T-cell (primary cell): ENCODE measurements at regions not wholly inside any gene's neighbourhood (a gene's known extent, or its start where the extent isn't known, plus 50 kb on each side); places are given as distances from the start of the nearest gene placed in this dataset.
A peak's percentile ranks its signal among the peaks of the same experiment; 100 is the strongest.

ENCODE experiments used
- ATAC-seq, 4 experiments: fragments of 200-7000 bp in 3 of 4; fragments of 150-1000 bp in 1 of 4; cut with Tn5 transposase; replicated peaks in 1 of 4; 1 replicate in 3 of 4; 2 replicates in 1 of 4; pipeline ENCODE4 v1.10.0; 2021; ENCODE audit warnings: moderate library complexity in 3 of 4, mild to moderate bottlenecking in 2 of 4, moderate number of reproducible peaks in 1 of 4
- CTCF ChIA-PET, 2 donors: fragments of 300-600 bp; sonication (Branson Sonifier 250); formaldehyde crosslinking; loops; one replicate each; lab custom pipeline; 2022; ENCODE audit warnings: antibody characterized with exemption in 2 of 2; lab: Charles Lee
- POLR2A ChIA-PET, 2 donors: fragments of 300-600 bp; sonication (Branson Sonifier 250); formaldehyde crosslinking; loops; one replicate each; lab custom pipeline; 2022; ENCODE audit warnings: antibody characterized with exemption in 2 of 2; lab: Charles Lee
- DNase-seq, 35 experiments: peaks; one replicate each; pipeline versions ENCODE4 v3.0.0 to v3.0.0-alpha.2; 2013 to 2023
- H3K27ac ChIP-seq: one replicate; pipeline ENCODE4 v1.5.1; 2013; ENCODE audit warnings: low read length
- H3K27me3 ChIP-seq, 2 experiments: replicated peaks in 1 of 2; 1 replicate in 1 of 2; 2 replicates in 1 of 2; pipeline versions ENCODE4 v1.6.1 to v1.7.0; 2013; ENCODE audit warnings: low read length in 1 of 2, mixed read lengths in 1 of 2; ENCODE audit not compliant: control insufficient read depth in 2 of 2, insufficient read depth in 2 of 2; ENCODE audit errors: extremely low read depth in 1 of 2
- H3K36me3 ChIP-seq, 2 donors: 1 replicate in 1 of 2; 2 replicates in 1 of 2; pipeline versions ENCODE4 v1.6.1 to v1.7.0; 2013; ENCODE audit warnings: low read length in 1 of 2; ENCODE audit not compliant: control insufficient read depth in 2 of 2, insufficient read depth in 1 of 2; ENCODE audit errors: extremely low read depth in 1 of 2
- H3K4me1 ChIP-seq, 2 experiments: 1 replicate in 1 of 2; 2 replicates in 1 of 2; pipeline versions ENCODE4 v1.6.1 to v1.7.0; 2013; ENCODE audit warnings: low read length in 2 of 2, mixed read lengths in 1 of 2; ENCODE audit not compliant: insufficient read depth in 2 of 2, control insufficient read depth in 1 of 2; ENCODE audit errors: extremely low read depth in 1 of 2
- H3K4me3 ChIP-seq, 2 donors: 1 replicate in 1 of 2; 2 replicates in 1 of 2; pipeline versions ENCODE4 v1.5.1 to v1.7.0; 2013; ENCODE audit warnings: mild to moderate bottlenecking in 2 of 2, low read length in 1 of 2, moderate library complexity in 1 of 2; ENCODE audit not compliant: control insufficient read depth in 1 of 2; ENCODE audit errors: extremely low read depth in 1 of 2
- H3K9me3 ChIP-seq: 2 replicates; pipeline ENCODE4 v1.7.0; 2013
- H3K27ac Mint-ChIP-seq, 2 donors: one replicate each; pipeline ENCODE4 v1.8.0; 2020 to 2021; ENCODE audit warnings: mild to moderate bottlenecking in 2 of 2, mixed read lengths in 2 of 2
- H3K27me3 Mint-ChIP-seq, 2 donors: one replicate each; pipeline ENCODE4 v1.8.0; 2021 to 2022; ENCODE audit warnings: mixed read lengths in 2 of 2
- H3K36me3 Mint-ChIP-seq: one replicate; pipeline ENCODE4 v1.8.0; 2021; ENCODE audit warnings: mixed read lengths
- H3K4me1 Mint-ChIP-seq, 3 donors: one replicate each; pipeline ENCODE4 v1.8.0; 2020 to 2022; ENCODE audit warnings: mixed read lengths in 3 of 3, mild to moderate bottlenecking in 1 of 3
- H3K4me3 Mint-ChIP-seq, 3 donors: one replicate each; pipeline ENCODE4 v1.8.0; 2020 to 2022; ENCODE audit warnings: mild to moderate bottlenecking in 3 of 3, mixed read lengths in 3 of 3, moderate library complexity in 3 of 3
- H3K9me3 Mint-ChIP-seq, 3 donors: one replicate each; pipeline ENCODE4 v1.8.0; 2020 to 2022; ENCODE audit warnings: mixed read lengths in 3 of 3
- WGBS: methylation state at CpG from one replicate; pipeline ENCODE4 v1.1.5; 2013; ENCODE audit warnings: missing lambda C conversion rate; ENCODE audit not compliant: insufficient coverage; 5-methylcytosine and 5-hydroxymethylcytosine counted together

- no peak overlapping the region for H3K27ac Mint-ChIP-seq
- no peaks in the 10 kb centered on the region for H3K27me3 Mint-ChIP-seq
- H3K4me3 Mint-ChIP-seq = no peak overlapping the region
- Histone ChIP-seq H3K27ac (no peak overlapping the region), H3K9me3 (peaks cover 2% of the 10 kb centered on the region), H3K4me1 (peaks cover 0 to 6% of the 10 kb centered on the region in 2 experiments), H3K36me3 (no peaks in the 10 kb centered on the region), H3K4me3 (no peak overlapping the region), H3K27me3 (no peaks in the 10 kb centered on the region)
- no peak for ATAC-seq
- peaks cover 21 to 27% (median 22%) of the 10 kb centered on the region in 3 donors for H3K4me1 Mint-ChIP-seq
- peak in 1 of 35 experiments; percentile 16 for DNase-seq
- POLR2A ChIA-PET = no interaction called here
- peaks cover 2% of the 10 kb centered on the region for H3K36me3 Mint-ChIP-seq
- WGBS = 69% methylated on average over 2 of the region's 2 CpGs
- CTCF ChIA-PET = interaction anchor here in 1 of 2 donors (1.1 kb wide), 1 partner anchor 11 kb away, joined by 4 read pairs; no protein-coding TSS in a partner anchor
- peaks cover 3 to 16% (median 8%) of the 10 kb centered on the region in 3 donors for H3K9me3 Mint-ChIP-seq
Observed at GRCh38 chr9:19998153-19998552, 209.3 kb upstream of the SLC24A2 start.

GRCh38 chr9:19995619-19996018 is 206.8 kb upstream of the SLC24A2 start:
- H3K4me3 ChIP-seq = no peak overlapping the region
- H3K27ac ChIP-seq = no peak overlapping the region
- Mint-ChIP-seq H3K4me3 (no peak overlapping the region), H3K27me3 (no peaks in the 10 kb centered on the region), H3K4me1 (peaks cover 21 to 27% (median 22%) of the 10 kb centered on the region in 3 donors), H3K36me3 (peaks cover 2% of the 10 kb centered on the region), H3K9me3 (peaks cover 3 to 16% (median 8%) of the 10 kb centered on the region in 3 donors), H3K27ac (no peak overlapping the region)
- ChIA-PET CTCF (interaction anchor here in 1 of 2 donors (1.1 kb wide), 1 partner anchor 319 kb away, joined by 16 read pairs; no protein-coding TSS in a partner anchor), POLR2A (no interaction called here)
- no peak for ATAC-seq
- DNase-seq = no peak
- H3K4me1 ChIP-seq = peaks cover 0 to 6% of the 10 kb centered on the region in 2 experiments
- no peaks in the 10 kb centered on the region for H3K36me3 ChIP-seq
- no peaks in the 10 kb centered on the region for H3K27me3 ChIP-seq
- H3K9me3 ChIP-seq = peaks cover 2% of the 10 kb centered on the region

- peaks cover 2% of the 10 kb centered on the region for H3K36me3 Mint-ChIP-seq
- peaks cover 14 to 22% (median 16%) of the 10 kb centered on the region in 3 donors for H3K4me1 Mint-ChIP-seq
- no peak overlapping the region for H3K4me3 ChIP-seq
- no peak for ATAC-seq
- peaks cover 0 to 6% of the 10 kb centered on the region in 2 experiments for H3K4me1 ChIP-seq
- no peak overlapping the region for H3K27ac Mint-ChIP-seq
- no peaks in the 10 kb centered on the region for H3K36me3 ChIP-seq
- H3K9me3 Mint-ChIP-seq = peaks cover 3 to 16% (median 8%) of the 10 kb centered on the region in 3 donors
- no peak for DNase-seq
- ChIA-PET CTCF (interaction anchor here in 1 of 2 donors (0.5 kb wide), 1 partner anchor 8 kb away, joined by 9 read pairs; no protein-coding TSS in a partner anchor), POLR2A (no interaction called here)
- peaks cover 2% of the 10 kb centered on the region for H3K9me3 ChIP-seq
- H3K27me3 ChIP-seq = no peaks in the 10 kb centered on the region
- no peaks in the 10 kb centered on the region for H3K27me3 Mint-ChIP-seq
- no CpG with 5 or more reads among the region's 2 CpGs for WGBS
- no peak overlapping the region for H3K27ac ChIP-seq
- H3K4me3 Mint-ChIP-seq = no peak overlapping the region
Observed at GRCh38 chr9:19994296-19994695, 205.5 kb upstream of the SLC24A2 start.

DNA sequence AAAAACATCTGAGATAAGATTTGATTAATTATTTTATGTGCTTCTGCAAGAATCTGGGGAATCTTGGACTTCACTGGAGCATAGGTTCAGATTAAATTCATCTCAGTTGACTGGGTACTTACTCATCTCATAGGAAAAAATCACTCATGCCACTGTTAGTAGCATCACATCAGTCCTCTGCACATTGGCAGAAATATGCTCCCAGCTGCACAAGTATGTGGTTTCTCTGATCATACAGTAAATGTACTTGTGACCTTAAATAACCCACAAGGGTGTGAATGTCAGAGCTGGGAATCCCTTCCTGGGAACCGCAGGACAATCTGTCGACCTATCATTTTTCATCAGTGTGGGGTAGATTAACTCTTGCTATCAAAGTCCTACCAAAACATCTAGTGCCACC is 203.7 kb upstream of the SLC24A2 start:
- H3K4me1 ChIP-seq = no peaks in the 10 kb centered on the region
- POLR2A ChIA-PET = no interaction called here
- Mint-ChIP-seq H3K4me3 (no peak overlapping the region), H3K4me1 (peaks cover 0 to 11% (median 1%) of the 10 kb centered on the region in 3 donors), H3K36me3 (peaks cover 2% of the 10 kb centered on the region), H3K27ac (no peak overlapping the region), H3K27me3 (no peaks in the 10 kb centered on the region), H3K9me3 (peaks cover 3 to 8% (median 8%) of the 10 kb centered on the region in 3 donors)
- ATAC-seq (no peak), DNase-seq (no peak)
- H3K9me3 ChIP-seq = no peaks in the 10 kb centered on the region
- CTCF ChIA-PET = no interaction called here
- H3K27ac ChIP-seq = no peak overlapping the region
- H3K27me3 ChIP-seq = no peaks in the 10 kb centered on the region
- H3K4me3 ChIP-seq = no peak overlapping the region
- no CpG with 5 or more reads among the region's 2 CpGs for WGBS
- no peaks in the 10 kb centered on the region for H3K36me3 ChIP-seq

- no peak overlapping the region for H3K4me3 ChIP-seq
- H3K36me3 ChIP-seq = no peaks in the 10 kb centered on the region
- ChIA-PET POLR2A (interaction anchor here in 1 of 2 donors (0.6 kb wide), 2 partner anchors 23 to 497 kb away, joined by 3 read pairs; no protein-coding TSS in a partner anchor), CTCF (no interaction called here)
- H3K9me3 Mint-ChIP-seq = no peaks in the 10 kb centered on the region
- H3K27me3 ChIP-seq = no peaks in the 10 kb centered on the region
- H3K9me3 ChIP-seq = no peaks in the 10 kb centered on the region
- H3K27ac ChIP-seq = no peak overlapping the region
- DNase-seq (no peak), ATAC-seq (no peak)
- no peak overlapping the region for H3K4me3 Mint-ChIP-seq
- H3K4me1 ChIP-seq = no peaks in the 10 kb centered on the region
- H3K27me3 Mint-ChIP-seq = no peaks in the 10 kb centered on the region
- H3K27ac Mint-ChIP-seq = no peak overlapping the region
- H3K36me3 Mint-ChIP-seq = no peaks in the 10 kb centered on the region
- WGBS = no CpG with 5 or more reads among the region's 1 CpG
- no peaks in the 10 kb centered on the region for H3K4me1 Mint-ChIP-seq
Observed at GRCh38 chr9:19989213-19989612, 200.4 kb upstream of the SLC24A2 start.

DNA sequence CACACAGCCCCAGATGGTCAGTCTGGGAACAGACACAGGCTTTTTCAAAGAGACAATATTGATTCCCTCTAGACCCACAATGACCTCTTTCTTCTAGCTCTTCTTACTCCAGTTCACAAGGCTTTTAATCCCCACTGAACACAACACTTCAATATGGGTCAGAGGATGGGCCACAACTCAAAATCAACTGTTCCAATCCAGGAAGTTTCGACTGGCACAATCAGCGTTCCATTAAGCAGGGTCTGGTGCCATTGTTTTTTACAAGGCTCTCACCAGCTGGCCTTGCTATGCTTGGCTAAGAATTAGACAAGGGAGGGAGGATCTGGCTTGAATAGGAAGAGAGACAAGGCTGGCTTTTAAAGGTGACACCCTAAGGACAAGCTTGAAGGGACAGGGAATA is 199.4 kb upstream of the SLC24A2 start:
- ChIA-PET CTCF (interaction anchor here in 1 of 2 donors (0.6 kb wide), 1 partner anchor 442 kb away, joined by 3 read pairs; no protein-coding TSS in a partner anchor), POLR2A (no interaction called here)
- 83% methylated on average over 2 of the region's 2 CpGs for WGBS
- no peak overlapping the region for H3K27ac ChIP-seq
- H3K36me3 Mint-ChIP-seq = no peaks in the 10 kb centered on the region
- H3K27ac Mint-ChIP-seq = no peak overlapping the region
- no peaks in the 10 kb centered on the region for H3K9me3 ChIP-seq
- no peak overlapping the region for H3K4me3 Mint-ChIP-seq
- no peaks in the 10 kb centered on the region for H3K27me3 ChIP-seq
- H3K36me3 ChIP-seq = no peaks in the 10 kb centered on the region
- no peak overlapping the region for H3K4me3 ChIP-seq
- no peaks in the 10 kb centered on the region for H3K4me1 ChIP-seq
- no peaks in the 10 kb centered on the region for H3K27me3 Mint-ChIP-seq
- DNase-seq = no peak
- no peaks in the 10 kb centered on the region for H3K9me3 Mint-ChIP-seq
- no peak for ATAC-seq
- no peaks in the 10 kb centered on the region for H3K4me1 Mint-ChIP-seq
